ENCODE measurements at regions not wholly inside any gene's neighbourhood (a gene's known extent, or its start where the extent isn't known, plus 50 kb on each side); places are given as distances from the start of the nearest gene placed in this dataset.

- DNase-seq (ENCODE audit: low read depth in 2 of 2), result no peak
- no peak for TF ChIP-seq CTCF (IDR thresholded peaks at IDR 0.05; ENCODE audit: low read depth, low read length)
Observed at GRCh38 chr7:156006024-156006423, 193.8 kb upstream of the SHH start.

GRCh38 chr7:156005202-156005691 is 193.0 kb upstream of the SHH start:
- no peak for TF ChIP-seq CTCF (IDR thresholded peaks at IDR 0.05; ENCODE audit: low read depth, low read length)
- DNase-seq (ENCODE audit: low read depth in 2 of 2), result no peak
- H3K4me3 ChIP-seq (replicated peaks in 1 of 2; ENCODE audit: low read depth in 2 of 2, low read length in 2 of 2), result no peak overlapping the region

More at GRCh38 chr7:156006024-156006423, 193.8 kb upstream of the SHH start:
- H3K4me3 ChIP-seq (replicated peaks in 1 of 2; ENCODE audit: low read depth in 2 of 2, low read length in 2 of 2), result no peak overlapping the region

- no peak for TF ChIP-seq CTCF (IDR thresholded peaks at IDR 0.05; ENCODE audit: low read depth, low read length)
- no peak for DNase-seq (ENCODE audit: low read depth in 2 of 2)
- no peak overlapping the region for H3K4me3 ChIP-seq (replicated peaks in 1 of 2; ENCODE audit: low read depth in 2 of 2, low read length in 2 of 2)
Observed at GRCh38 chr7:156004265-156005201, 192.3 kb upstream of the SHH start.

GRCh38 chr7:156003220-156004162 is 191.2 kb upstream of the SHH start:
- no peak overlapping the region for H3K4me3 ChIP-seq (replicated peaks in 1 of 2; ENCODE audit: low read depth in 2 of 2, low read length in 2 of 2)
- DNase-seq (ENCODE audit: low read depth in 2 of 2), result no peak
- no peak for TF ChIP-seq CTCF (IDR thresholded peaks at IDR 0.05; ENCODE audit: low read depth, low read length)

- no peak for TF ChIP-seq CTCF (IDR thresholded peaks at IDR 0.05; ENCODE audit: low read depth, low read length)
- DNase-seq (ENCODE audit: low read depth in 2 of 2), result no peak
Observed at GRCh38 chr7:156002362-156003066, 190.3 kb upstream of the SHH start.

More at GRCh38 chr7:156002362-156003066, 190.3 kb upstream of the SHH start:
- no peak overlapping the region for H3K4me3 ChIP-seq (replicated peaks in 1 of 2; ENCODE audit: low read depth in 2 of 2, low read length in 2 of 2)
